Fibroblast of villous mesenchyme (primary cell): ENCODE measurements at regions not wholly inside any gene's neighbourhood (a gene's known extent, or its start where the extent isn't known, plus 50 kb on each side); places are given as distances from the start of the nearest gene placed in this dataset.

Source experiments
- DNase-seq: peaks from one replicate; pipeline ENCODE4 v3.0.0-alpha.2; 2010; ENCODE audit warnings: low read depth
- H3K4me3 ChIP-seq: 2 replicates; pipeline ENCODE4 v1.5.1; 2011; ENCODE audit warnings: low read depth, mild to moderate bottlenecking, low read length
- TF ChIP-seq, protein P1 (sequence below): IDR thresholded peaks from 2 replicates; pipeline ENCODE4 v1.5.1; 2012; ENCODE audit warnings: low read depth, mild to moderate bottlenecking, low read length; ENCODE audit not compliant: insufficient read depth

DNA sequence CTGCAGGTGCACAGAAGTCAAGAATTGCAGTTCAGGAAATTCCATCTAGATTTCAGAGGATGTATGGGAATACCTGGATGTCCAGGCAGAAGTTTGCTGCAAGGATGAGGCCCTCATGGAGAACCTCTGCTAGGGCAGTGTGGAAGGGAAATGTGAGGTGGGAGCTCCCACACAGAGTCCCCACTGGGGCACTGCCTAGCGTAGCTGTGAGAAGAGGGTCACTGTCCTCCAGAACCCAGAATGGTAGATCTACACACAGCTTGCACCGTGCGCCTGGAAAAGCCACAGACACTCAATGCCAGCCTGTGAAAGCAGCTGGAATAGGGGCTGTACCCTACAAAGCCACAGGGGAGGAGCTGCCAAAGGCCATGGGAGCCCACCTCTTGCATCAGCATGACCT, 681.4 kb downstream of the EPHA7 start:
- TF ChIP-seq, protein P1, sequence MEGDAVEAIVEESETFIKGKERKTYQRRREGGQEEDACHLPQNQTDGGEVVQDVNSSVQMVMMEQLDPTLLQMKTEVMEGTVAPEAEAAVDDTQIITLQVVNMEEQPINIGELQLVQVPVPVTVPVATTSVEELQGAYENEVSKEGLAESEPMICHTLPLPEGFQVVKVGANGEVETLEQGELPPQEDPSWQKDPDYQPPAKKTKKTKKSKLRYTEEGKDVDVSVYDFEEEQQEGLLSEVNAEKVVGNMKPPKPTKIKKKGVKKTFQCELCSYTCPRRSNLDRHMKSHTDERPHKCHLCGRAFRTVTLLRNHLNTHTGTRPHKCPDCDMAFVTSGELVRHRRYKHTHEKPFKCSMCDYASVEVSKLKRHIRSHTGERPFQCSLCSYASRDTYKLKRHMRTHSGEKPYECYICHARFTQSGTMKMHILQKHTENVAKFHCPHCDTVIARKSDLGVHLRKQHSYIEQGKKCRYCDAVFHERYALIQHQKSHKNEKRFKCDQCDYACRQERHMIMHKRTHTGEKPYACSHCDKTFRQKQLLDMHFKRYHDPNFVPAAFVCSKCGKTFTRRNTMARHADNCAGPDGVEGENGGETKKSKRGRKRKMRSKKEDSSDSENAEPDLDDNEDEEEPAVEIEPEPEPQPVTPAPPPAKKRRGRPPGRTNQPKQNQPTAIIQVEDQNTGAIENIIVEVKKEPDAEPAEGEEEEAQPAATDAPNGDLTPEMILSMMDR = no peak

DNA sequence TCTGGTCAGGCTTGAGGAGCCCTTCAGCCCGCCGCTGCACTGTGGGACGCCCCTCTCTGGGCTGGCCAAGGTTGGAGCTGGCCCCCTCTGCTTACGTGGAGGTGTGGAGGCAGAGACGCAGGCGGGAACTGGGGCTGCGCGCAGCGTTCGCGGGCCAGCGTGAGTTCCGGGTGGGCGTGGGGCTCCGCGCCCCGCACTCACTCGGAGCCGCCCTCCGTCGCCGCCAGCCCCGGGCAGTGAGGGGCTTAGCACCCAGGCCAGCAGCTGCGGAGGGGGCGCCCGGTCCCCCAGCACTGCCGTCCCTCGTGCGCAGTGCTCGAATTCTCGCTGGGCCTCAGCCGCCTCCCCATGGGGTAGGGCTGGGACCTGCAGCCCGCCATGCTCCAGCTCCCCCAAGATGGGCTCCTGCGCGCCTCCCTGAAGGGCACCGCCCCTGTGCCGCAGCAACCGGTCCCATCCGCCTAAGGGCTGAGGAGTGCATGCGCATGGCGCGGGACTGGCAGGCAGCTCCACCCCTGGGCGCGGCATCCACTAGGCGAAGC, 695.9 kb downstream of the EPHA7 start:
- H3K4me3 ChIP-seq = peak overlapping the region; percentile 63
- TF ChIP-seq, protein P1 = no peak
- peak; percentile 57 for DNase-seq

More for the DNA sequence above, 681.4 kb downstream of the EPHA7 start:
- H3K4me3 ChIP-seq = no peak overlapping the region
- DNase-seq = no peak

DNA sequence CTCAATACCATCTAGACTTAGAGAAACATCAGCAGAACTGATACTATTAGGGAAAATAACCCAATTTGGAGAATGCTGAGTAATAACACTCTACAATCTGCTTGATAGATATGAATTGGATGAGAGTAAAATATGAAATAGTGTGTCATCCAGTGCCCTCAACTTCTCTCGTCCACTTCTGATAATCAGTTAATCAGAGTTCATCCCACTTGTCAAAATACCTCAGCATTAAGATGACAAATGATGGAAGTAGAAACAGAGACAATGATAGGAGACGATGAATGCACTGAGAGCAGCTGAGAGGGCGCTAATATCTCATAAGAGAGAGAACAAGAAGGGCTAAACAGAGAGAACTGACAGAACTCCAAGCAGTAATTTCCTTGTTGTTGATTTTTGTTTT, 699.6 kb downstream of the EPHA7 start:
- no peak overlapping the region for H3K4me3 ChIP-seq
- TF ChIP-seq, protein P1 = no peak
- DNase-seq = no peak

DNA sequence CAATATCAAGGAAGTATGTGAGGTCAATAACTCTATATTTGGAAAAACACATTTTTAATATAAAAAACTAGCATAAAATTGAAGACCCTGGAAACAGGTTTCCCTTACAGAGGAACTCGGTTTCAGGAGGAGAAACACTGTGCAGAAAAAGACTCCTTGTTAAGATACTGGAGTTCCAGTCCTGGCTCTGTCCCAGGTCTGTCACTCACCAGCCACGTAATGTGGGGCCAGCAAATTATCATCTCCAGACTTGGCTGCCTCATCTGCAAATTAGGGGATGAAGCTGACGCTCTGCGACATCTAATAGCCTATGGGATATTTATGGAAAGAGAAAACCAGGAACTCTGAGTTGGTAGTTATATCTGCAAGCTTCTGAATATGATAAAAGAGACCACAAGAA, 702.7 kb downstream of the EPHA7 start:
- H3K4me3 ChIP-seq = no peak overlapping the region
- no peak for DNase-seq
- TF ChIP-seq, protein P1 = no peak

DNA sequence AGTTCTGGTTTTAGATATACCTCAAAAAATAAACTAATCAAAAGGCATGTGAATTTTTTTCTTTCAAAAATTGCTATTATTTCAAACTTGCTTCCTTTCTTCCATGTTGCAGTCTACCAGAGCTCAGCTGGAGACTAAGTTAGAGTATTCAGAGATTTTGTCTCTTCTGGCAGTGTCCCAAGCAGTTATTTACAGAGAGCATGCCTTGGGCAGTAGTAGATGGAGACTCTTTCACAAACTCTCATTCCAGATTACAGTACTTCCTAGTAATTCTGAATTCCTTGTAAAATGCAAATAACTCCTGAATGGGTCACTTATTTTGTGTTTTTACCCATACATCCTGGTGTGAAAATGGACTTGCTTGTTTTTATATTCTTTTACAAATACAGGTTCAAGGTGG, 703.4 kb downstream of the EPHA7 start:
- peak; percentile 63 for DNase-seq
- H3K4me3 ChIP-seq = no peak overlapping the region
- TF ChIP-seq, protein P1 = no peak

DNA sequence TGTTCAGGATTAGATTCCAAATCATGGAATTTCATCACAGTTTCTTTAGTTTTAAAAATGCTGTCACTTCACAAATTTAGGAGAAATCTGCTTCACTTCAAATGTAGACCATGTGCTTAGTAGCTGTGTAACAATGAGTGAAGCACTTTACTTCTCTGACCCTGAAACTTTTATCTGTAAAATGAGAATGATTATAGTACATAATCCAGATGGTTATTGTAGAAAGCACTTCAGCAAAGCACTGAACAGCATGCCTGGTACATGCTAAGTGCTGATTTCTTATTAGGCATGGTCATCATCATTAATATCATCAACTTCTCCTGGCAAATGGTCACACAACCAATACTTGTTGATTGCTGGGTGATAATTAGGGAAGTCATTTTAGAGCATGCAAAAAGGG, 705.0 kb downstream of the EPHA7 start:
- H3K4me3 ChIP-seq = no peak overlapping the region
- TF ChIP-seq, protein P1 = no peak
- DNase-seq = no peak

DNA sequence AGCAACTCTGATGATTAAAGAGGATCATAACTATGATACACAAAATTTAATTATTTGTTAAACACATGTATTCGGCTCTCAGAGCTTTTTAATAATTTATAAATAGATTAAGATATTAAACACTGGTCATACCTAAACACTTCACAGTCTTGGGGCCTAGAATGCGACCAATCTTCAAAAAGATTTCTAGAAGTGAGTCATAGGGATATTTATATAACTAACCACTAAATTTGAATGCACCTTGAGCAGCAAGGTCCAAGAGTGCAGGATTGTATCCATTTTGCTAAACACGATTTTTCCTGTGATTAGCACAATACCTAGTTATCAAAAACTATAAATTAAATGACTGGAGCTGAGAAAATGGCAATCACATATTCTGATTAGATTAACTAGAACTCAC, 709.3 kb downstream of the EPHA7 start:
- no peak overlapping the region for H3K4me3 ChIP-seq
- DNase-seq = no peak
- TF ChIP-seq, protein P1 = no peak
